BE2C (cell line): ENCODE measurements at regions not wholly inside any gene's neighbourhood (a gene's known extent, or its start where the extent isn't known, plus 50 kb on each side); places are given as distances from the start of the nearest gene placed in this dataset.

Source experiments
- DNase-seq: peaks from one replicate; pipeline ENCODE4 v3.0.0-alpha.2; 2020
- H3K27me3 ChIP-seq: fragments of 250-450 bp; sonication (Bioruptor Pico); 2 replicates; pipeline ENCODE4 v1.5.1; 2020; ENCODE audit warnings: mild to moderate bottlenecking
- H3K36me3 ChIP-seq: fragments of 250-450 bp; sonication (Bioruptor Pico); 2 replicates; pipeline ENCODE4 v1.5.1; 2020; ENCODE audit warnings: mild to moderate bottlenecking
- H3K4me1 ChIP-seq: fragments of 250-450 bp; sonication (Bioruptor Pico); 2 replicates; pipeline ENCODE4 v1.5.1; 2020
- H3K4me3 ChIP-seq: 2 replicates; pipeline ENCODE4 v1.5.1; 2011; ENCODE audit warnings: low read depth, low read length
- H3K9me3 ChIP-seq: fragments of 250-450 bp; sonication (Bioruptor Pico); 2 replicates; pipeline ENCODE4 v1.5.1; 2020
- TF ChIP-seq, protein P1 (sequence below): IDR thresholded peaks from 2 replicates; pipeline ENCODE4 v1.5.1; 2012; ENCODE audit warnings: mild to moderate bottlenecking, low read depth, low read length

DNA sequence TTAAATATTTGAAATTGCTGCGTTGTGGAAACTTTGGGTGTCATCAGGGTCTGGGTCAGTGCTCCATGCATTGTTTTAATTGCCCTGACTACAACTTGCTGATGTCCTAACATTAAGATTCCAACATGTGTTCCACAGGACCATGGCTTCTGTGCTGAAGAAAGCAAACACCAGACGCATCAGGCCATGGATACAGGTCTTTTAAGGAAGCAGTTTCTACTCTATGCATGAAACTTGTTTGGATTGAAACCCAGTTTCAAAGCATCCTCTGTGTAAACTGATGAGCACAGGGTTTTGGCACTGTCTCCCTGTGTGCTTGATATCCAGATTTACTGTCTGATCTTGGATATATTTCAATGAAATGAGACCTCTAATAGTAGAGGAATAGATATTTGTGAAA lies 328.4 kb upstream of the SLC10A2 start:
- no peaks in the 10 kb centered on the region for H3K9me3 ChIP-seq
- H3K27me3 ChIP-seq = no peaks in the 10 kb centered on the region
- TF ChIP-seq, protein P1, sequence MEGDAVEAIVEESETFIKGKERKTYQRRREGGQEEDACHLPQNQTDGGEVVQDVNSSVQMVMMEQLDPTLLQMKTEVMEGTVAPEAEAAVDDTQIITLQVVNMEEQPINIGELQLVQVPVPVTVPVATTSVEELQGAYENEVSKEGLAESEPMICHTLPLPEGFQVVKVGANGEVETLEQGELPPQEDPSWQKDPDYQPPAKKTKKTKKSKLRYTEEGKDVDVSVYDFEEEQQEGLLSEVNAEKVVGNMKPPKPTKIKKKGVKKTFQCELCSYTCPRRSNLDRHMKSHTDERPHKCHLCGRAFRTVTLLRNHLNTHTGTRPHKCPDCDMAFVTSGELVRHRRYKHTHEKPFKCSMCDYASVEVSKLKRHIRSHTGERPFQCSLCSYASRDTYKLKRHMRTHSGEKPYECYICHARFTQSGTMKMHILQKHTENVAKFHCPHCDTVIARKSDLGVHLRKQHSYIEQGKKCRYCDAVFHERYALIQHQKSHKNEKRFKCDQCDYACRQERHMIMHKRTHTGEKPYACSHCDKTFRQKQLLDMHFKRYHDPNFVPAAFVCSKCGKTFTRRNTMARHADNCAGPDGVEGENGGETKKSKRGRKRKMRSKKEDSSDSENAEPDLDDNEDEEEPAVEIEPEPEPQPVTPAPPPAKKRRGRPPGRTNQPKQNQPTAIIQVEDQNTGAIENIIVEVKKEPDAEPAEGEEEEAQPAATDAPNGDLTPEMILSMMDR = no peak
- no peak overlapping the region for H3K4me3 ChIP-seq
- H3K4me1 ChIP-seq = no peaks in the 10 kb centered on the region
- no peaks in the 10 kb centered on the region for H3K36me3 ChIP-seq
- no peak for DNase-seq

DNA sequence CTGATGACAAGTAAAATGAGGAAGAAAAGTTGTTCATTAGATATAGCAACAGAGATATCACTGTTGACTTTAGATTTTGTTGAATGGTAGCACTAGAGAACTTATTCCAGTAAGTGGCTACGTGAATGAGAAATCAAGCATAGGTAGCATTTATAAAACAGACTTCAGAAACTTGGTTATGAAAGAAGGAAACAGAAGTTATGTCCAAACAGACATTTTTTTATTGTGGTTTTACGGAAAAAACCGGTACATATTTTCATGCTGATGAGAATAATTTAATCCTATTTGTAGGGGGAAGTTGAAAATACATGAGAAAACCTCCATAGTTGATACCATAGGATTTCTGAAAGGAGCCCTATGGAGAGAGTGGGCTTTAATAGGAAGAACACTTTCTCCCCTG lies 325.7 kb upstream of the SLC10A2 start:
- DNase-seq = no peak
- Histone ChIP-seq H3K36me3 (no peaks in the 10 kb centered on the region), H3K9me3 (no peaks in the 10 kb centered on the region), H3K4me3 (no peak overlapping the region), H3K4me1 (no peaks in the 10 kb centered on the region), H3K27me3 (no peaks in the 10 kb centered on the region)
- TF ChIP-seq, protein P1 = no peak

DNA sequence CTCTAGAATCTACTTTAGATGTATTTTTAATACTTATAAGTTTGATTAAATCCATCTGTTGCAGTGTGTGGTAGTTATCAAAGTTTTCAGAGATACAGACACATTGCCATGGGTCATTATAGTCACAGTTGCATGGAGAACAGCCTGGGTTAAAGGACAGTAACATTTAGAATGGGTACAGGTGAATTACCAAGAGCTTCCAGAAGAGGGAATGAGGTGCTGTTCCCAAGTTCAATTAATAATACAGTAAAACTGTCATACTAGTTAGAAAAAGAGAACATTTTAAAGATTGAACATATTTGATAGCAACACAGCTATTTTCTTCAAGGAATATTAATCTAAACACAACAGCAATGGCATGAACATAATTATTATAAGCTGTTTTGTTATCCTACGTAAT lies 322.6 kb upstream of the SLC10A2 start:
- no peaks in the 10 kb centered on the region for H3K36me3 ChIP-seq
- TF ChIP-seq, protein P1 = peak; percentile 31
- DNase-seq = no peak
- no peak overlapping the region for H3K4me3 ChIP-seq
- no peaks in the 10 kb centered on the region for H3K9me3 ChIP-seq
- H3K27me3 ChIP-seq = no peaks in the 10 kb centered on the region
- H3K4me1 ChIP-seq = no peaks in the 10 kb centered on the region

DNA sequence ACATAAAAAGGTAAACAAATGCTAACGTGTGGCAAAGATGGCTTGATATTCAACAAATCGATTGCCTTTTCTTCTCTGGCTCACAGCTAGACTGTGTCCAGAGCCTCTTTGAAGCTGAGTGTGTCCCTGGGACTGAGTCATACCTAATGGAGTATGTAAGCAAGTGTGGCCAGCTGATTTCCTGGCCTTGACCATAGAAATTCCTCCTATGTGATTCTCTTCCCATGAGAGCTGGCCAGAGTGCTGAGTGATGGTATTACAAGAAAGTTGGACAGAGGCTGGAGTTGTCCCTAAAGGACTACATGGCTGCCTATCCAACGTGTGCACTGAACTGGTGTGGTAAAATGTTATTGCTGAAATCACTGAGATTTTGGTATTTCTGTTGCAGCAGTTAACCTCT lies 320.1 kb upstream of the SLC10A2 start:
- H3K4me1 ChIP-seq = no peaks in the 10 kb centered on the region
- TF ChIP-seq, protein P1 = no peak
- DNase-seq = no peak
- H3K4me3 ChIP-seq = no peak overlapping the region
- H3K9me3 ChIP-seq = peaks cover 4% of the 10 kb centered on the region; the same call in 1 of the 2 replicates
- H3K27me3 ChIP-seq = no peaks in the 10 kb centered on the region
- no peaks in the 10 kb centered on the region for H3K36me3 ChIP-seq

DNA sequence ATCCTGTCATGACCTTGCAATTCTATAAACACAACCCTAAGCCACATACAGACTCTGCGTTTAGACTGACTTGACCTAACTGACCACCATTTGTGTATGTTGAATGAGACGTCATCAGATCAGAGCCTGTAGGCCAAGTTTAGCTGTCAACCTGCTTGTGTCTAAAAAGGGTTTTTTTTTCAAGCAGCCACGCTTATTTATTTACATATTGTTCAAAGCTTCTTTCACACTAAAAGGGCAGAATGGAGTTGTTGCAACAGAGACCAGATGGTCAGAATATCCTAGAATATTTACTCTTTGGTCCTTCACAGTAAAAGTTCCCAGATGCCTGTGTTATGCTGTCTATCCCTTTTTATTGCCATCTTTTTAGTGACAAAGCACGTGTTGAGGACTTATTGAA lies 307.7 kb upstream of the SLC10A2 start:
- Histone ChIP-seq H3K36me3 (no peaks in the 10 kb centered on the region), H3K9me3 (no peaks in the 10 kb centered on the region), H3K4me1 (no peaks in the 10 kb centered on the region), H3K27me3 (no peaks in the 10 kb centered on the region), H3K4me3 (no peak overlapping the region)
- TF ChIP-seq, protein P1 = no peak
- no peak for DNase-seq

DNA sequence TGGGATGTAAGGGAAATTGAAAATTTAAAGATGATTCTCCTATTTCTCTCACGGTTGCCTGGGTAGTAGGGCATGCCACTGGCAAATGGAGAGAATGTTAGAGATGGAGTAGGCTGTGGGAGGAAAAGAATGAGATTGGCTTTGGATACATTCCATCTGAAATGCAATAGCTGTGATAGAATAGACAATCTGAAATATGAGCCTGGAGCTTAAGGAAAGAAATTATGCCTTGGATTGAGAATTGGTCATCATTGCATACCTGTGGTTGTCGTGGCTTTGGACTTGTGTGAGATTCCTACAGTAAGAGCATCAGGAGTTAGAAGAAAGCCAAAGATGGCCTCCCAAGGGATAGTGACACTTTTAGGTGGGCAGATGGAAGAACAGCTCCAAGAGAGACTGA lies 305.1 kb upstream of the SLC10A2 start:
- no peaks in the 10 kb centered on the region for H3K9me3 ChIP-seq
- H3K4me3 ChIP-seq = no peak overlapping the region
- TF ChIP-seq, protein P1 = no peak
- no peaks in the 10 kb centered on the region for H3K4me1 ChIP-seq
- no peak for DNase-seq
- no peaks in the 10 kb centered on the region for H3K27me3 ChIP-seq
- H3K36me3 ChIP-seq = no peaks in the 10 kb centered on the region
